C4-2B (cell line): ENCODE measurements at regions not wholly inside any gene's neighbourhood (a gene's known extent, or its start where the extent isn't known, plus 50 kb on each side); places are given as distances from the start of the nearest gene placed in this dataset.

Experiments used
- ZFX ChIP-seq: fragments of 450-650 bp; IDR thresholded peaks from 2 replicates; pipeline ENCODE4 v1.6.1; 2017
- TF ChIP-seq, protein P1 (sequence below): fragments of 450-650 bp; conservative IDR thresholded peaks from 2 replicates; pipeline ENCODE4 v1.5.1; 2017; ENCODE audit warnings: mild to moderate bottlenecking

DNA sequence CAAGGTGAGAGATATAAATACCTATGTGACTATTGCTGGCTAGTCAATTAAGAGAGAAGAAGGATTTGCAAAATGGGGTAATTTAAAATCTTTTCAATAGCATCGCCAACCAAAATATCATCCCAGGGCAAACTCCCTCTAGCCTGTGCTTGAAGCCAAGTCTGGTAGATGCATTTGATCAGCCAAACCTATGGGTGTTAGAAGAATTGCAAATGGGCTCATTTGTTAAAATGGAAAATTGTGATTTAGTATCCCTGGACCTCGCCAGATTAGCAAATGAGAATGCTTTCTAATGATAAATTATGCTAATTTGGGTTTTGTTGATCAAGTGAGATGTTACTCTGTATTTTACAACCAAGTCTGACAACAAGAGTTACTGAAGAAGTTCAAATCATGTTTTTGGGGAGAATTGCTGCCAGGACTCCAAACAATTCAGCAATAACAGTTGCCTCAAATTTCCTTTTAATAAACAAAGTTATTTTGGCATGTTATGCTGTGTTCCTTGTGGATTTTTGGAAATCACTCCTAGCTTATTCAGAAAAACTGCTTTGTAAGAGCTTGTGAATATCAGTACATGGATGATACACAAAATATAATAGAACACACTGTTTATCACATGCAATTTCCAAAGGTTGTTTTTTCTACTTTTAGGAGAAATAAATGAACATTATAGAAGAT lies 272.5 kb upstream of the PARD3B start:
- TF ChIP-seq, protein P1, sequence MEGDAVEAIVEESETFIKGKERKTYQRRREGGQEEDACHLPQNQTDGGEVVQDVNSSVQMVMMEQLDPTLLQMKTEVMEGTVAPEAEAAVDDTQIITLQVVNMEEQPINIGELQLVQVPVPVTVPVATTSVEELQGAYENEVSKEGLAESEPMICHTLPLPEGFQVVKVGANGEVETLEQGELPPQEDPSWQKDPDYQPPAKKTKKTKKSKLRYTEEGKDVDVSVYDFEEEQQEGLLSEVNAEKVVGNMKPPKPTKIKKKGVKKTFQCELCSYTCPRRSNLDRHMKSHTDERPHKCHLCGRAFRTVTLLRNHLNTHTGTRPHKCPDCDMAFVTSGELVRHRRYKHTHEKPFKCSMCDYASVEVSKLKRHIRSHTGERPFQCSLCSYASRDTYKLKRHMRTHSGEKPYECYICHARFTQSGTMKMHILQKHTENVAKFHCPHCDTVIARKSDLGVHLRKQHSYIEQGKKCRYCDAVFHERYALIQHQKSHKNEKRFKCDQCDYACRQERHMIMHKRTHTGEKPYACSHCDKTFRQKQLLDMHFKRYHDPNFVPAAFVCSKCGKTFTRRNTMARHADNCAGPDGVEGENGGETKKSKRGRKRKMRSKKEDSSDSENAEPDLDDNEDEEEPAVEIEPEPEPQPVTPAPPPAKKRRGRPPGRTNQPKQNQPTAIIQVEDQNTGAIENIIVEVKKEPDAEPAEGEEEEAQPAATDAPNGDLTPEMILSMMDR, result no peak
- no peak for TF ChIP-seq ZFX
